ENCODE measurements at regions not wholly inside any gene's neighbourhood (a gene's known extent, or its start where the extent isn't known, plus 50 kb on each side); places are given as distances from the start of the nearest gene placed in this dataset.

DNA sequence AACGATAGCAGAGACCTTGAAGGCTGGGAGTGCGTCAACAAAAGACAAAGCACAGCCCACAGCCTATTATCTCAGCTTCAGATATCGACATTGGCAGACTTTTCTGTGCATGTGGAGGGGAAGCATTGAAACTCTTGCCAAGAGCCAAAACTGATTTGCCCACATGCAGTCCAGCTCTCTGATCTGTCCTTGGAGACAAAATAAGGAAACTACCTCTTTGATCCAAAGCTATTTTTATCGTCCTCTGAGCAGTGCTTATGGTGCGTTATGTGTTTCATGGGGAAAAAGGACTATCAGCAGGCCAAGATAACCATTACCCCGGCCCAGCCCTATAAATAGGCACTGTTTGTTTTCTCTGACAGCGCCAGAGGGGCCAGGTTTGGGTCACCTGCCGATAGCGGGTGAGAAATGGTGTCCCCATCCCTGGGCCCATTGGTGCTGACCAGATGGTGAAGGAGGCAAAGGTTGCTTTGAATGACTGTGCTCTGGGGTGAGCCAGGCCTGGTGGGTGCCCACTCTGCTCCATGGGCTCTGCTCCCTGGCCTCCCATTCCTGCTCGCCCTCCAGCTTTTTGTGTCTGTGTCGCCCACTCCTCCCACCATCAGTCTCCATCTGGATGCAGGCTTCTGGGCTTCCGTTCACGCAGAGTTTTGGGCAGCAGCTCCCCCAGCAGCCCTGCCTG is 176.1 kb upstream of the HS6ST1 start:
- TF ChIP-seq POLR2A (IDR thresholded peaks at IDR 0.05): no peak
- TF ChIP-seq, protein P1, sequence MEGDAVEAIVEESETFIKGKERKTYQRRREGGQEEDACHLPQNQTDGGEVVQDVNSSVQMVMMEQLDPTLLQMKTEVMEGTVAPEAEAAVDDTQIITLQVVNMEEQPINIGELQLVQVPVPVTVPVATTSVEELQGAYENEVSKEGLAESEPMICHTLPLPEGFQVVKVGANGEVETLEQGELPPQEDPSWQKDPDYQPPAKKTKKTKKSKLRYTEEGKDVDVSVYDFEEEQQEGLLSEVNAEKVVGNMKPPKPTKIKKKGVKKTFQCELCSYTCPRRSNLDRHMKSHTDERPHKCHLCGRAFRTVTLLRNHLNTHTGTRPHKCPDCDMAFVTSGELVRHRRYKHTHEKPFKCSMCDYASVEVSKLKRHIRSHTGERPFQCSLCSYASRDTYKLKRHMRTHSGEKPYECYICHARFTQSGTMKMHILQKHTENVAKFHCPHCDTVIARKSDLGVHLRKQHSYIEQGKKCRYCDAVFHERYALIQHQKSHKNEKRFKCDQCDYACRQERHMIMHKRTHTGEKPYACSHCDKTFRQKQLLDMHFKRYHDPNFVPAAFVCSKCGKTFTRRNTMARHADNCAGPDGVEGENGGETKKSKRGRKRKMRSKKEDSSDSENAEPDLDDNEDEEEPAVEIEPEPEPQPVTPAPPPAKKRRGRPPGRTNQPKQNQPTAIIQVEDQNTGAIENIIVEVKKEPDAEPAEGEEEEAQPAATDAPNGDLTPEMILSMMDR (IDR thresholded peaks at IDR 0.05): no peak
- TF ChIP-seq POLR2AphosphoS5 (IDR thresholded peaks at IDR 0.05): no peak

All from prostate gland (tissue), 2 donors.